ENCODE measurements at regions not wholly inside any gene's neighbourhood (a gene's known extent, or its start where the extent isn't known, plus 50 kb on each side); places are given as distances from the start of the nearest gene placed in this dataset.
"Not testable (repeated sequence)": the region's sequence is repeated elsewhere in the genome, so short reads cannot be mapped to it uniquely, and the experiment has no call there.

GRCh38 chr11:38842991-38843390 lies 2245.0 kb upstream of the RAG2 start:
- no peak for DNase-seq

- DNase-seq, result no peak
Observed at GRCh38 chr11:38839071-38839470, 2241.0 kb upstream of the RAG2 start.

- no peak for DNase-seq
Observed at GRCh38 chr11:38835966-38836365, 2237.9 kb upstream of the RAG2 start.

GRCh38 chr11:38824573-38824972 lies 2226.5 kb upstream of the RAG2 start:
- DNase-seq, result no peak

GRCh38 chr11:38821786-38822185 lies 2223.8 kb upstream of the RAG2 start:
- DNase-seq, result not testable (repeated sequence)

- DNase-seq, result no peak
Observed at GRCh38 chr11:38819981-38820380, 2221.9 kb upstream of the RAG2 start.

- peak; percentile 7 for DNase-seq
Observed at GRCh38 chr11:38818720-38819119, 2220.7 kb upstream of the RAG2 start.

GRCh38 chr11:38814670-38815069 lies 2216.6 kb upstream of the RAG2 start:
- peak; percentile 76 for DNase-seq

- no peak for DNase-seq
Observed at GRCh38 chr11:38809521-38809920, 2211.5 kb upstream of the RAG2 start.

- peak; percentile 32 for DNase-seq
Observed at GRCh38 chr11:38796281-38796680, 2198.2 kb upstream of the RAG2 start.

GRCh38 chr11:38795027-38795426 lies 2197.0 kb upstream of the RAG2 start:
- DNase-seq, result no peak

- DNase-seq, result peak; percentile 60
Observed at GRCh38 chr11:38791346-38791961, 2193.4 kb upstream of the RAG2 start.

- peak; percentile 9 for DNase-seq
Observed at GRCh38 chr11:38788561-38788960, 2190.5 kb upstream of the RAG2 start.

GRCh38 chr11:38784164-38784563 lies 2186.1 kb upstream of the RAG2 start:
- no peak for DNase-seq

- no peak for DNase-seq
Observed at GRCh38 chr11:38766796-38767195, 2168.8 kb upstream of the RAG2 start.

GRCh38 chr11:38759394-38759793 lies 2161.4 kb upstream of the RAG2 start:
- no peak for DNase-seq

GRCh38 chr11:38756537-38756936 lies 2158.5 kb upstream of the RAG2 start:
- DNase-seq, result no peak

- no peak for DNase-seq
Observed at GRCh38 chr11:38751421-38751820, 2153.4 kb upstream of the RAG2 start.

GRCh38 chr11:38746516-38746915 lies 2148.5 kb upstream of the RAG2 start:
- not testable (repeated sequence) for DNase-seq

GRCh38 chr11:38723361-38723760 lies 2125.3 kb upstream of the RAG2 start:
- DNase-seq, result no peak

- DNase-seq, result peak; percentile 25
Observed at GRCh38 chr11:38721586-38722315, 2123.7 kb upstream of the RAG2 start.

- no peak for DNase-seq
Observed at GRCh38 chr11:38718659-38719058, 2120.6 kb upstream of the RAG2 start.

GRCh38 chr11:38718049-38718448 lies 2120.0 kb upstream of the RAG2 start:
- no peak for DNase-seq

GRCh38 chr11:38711110-38711509 lies 2113.1 kb upstream of the RAG2 start:
- DNase-seq, result no peak

- no peak for DNase-seq
Observed at GRCh38 chr11:38710262-38710661, 2112.2 kb upstream of the RAG2 start.
